ENCODE measurements at regions not wholly inside any gene's neighbourhood (a gene's known extent, or its start where the extent isn't known, plus 50 kb on each side); places are given as distances from the start of the nearest gene placed in this dataset.

DNA sequence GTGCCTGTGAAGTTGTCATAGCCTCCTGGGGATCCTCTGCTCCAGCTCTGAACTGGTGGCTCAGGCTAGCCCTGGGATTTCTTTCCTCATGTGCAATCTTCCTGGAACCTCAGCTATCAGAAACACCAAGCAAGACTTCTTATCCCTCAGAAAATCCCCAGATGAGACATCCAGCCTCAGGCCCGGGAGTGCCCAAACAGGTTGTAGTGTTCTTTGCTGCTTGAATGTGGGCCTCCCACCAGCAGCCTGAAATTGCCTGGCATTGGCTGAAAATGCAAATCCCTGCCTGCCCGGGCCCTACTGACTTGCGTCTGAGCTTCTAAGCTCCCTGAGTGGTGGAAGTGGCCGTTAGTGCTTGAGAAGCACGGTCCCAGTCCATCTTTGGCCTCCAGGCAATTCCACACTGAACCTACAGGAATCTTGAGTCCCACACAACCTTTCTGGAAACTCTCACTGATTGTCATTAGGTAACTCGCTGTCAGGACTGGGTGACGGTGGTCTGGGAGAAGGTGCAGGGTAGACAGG is 146.8 kb downstream of the ZBTB18 start:
- Mint-ChIP-seq H3K27me3 (no peaks in the 10 kb centered on the region), H3K27ac (no peak overlapping the region), H3K4me3 (no peak overlapping the region)

GRCh38 chr1:244199902-244200301 is 148.8 kb downstream of the ZBTB18 start:
- no peak overlapping the region for H3K27ac Mint-ChIP-seq
- no peak overlapping the region for H3K4me3 Mint-ChIP-seq
- peaks cover 3% of the 10 kb centered on the region for H3K36me3 Mint-ChIP-seq
- peaks cover 3% of the 10 kb centered on the region for H3K27me3 Mint-ChIP-seq
- H3K4me1 Mint-ChIP-seq, result peaks cover 0 to 3% (median 2%) of the 10 kb centered on the region in 3 donors
- H3K9me3 Mint-ChIP-seq, result peaks cover 0 to 5% (median 0%) of the 10 kb centered on the region in 3 donors

More for the DNA sequence above, 146.8 kb downstream of the ZBTB18 start:
- peaks cover 3% of the 10 kb centered on the region for H3K36me3 Mint-ChIP-seq
- H3K9me3 Mint-ChIP-seq, result peaks cover 0 to 5% (median 0%) of the 10 kb centered on the region in 3 donors
- H3K4me1 Mint-ChIP-seq, result peaks cover 0 to 3% (median 2%) of the 10 kb centered on the region in 3 donors

- H3K4me1 Mint-ChIP-seq, result peaks cover 0 to 3% (median 2%) of the 10 kb centered on the region in 3 donors
- peaks cover 3% of the 10 kb centered on the region for H3K27me3 Mint-ChIP-seq
- H3K4me3 Mint-ChIP-seq, result no peak overlapping the region
- H3K36me3 Mint-ChIP-seq, result peaks cover 3% of the 10 kb centered on the region
- H3K27ac Mint-ChIP-seq, result peak overlapping the region in 1 of 3 donors; percentile 71
- peaks cover 0 to 5% (median 0%) of the 10 kb centered on the region in 3 donors for H3K9me3 Mint-ChIP-seq
Measured at GRCh38 chr1:244200596-244200995, 149.5 kb downstream of the ZBTB18 start.

DNA sequence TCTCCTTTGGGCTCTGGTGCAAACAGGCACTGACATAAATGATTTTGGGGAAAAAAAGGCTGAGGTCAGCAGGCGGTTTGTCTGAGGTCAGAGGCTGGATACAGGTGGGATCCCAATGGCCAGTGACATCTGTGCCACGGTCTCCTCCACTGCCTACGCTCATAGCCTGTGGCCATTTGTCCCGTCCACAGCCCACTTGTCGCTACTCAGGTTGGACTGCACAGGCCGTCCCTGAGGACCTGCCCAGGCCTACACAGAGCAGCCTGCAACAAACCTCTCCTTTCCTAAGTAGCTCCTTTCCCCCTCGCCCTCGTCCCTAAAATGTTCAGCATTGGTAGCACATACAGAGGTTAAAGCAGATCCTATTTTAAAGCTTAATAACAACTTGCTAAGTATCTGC is 150.7 kb downstream of the ZBTB18 start:
- Mint-ChIP-seq H3K27me3 (peaks cover 3% of the 10 kb centered on the region), H3K4me3 (no peak overlapping the region), H3K4me1 (peaks cover 0 to 5% (median 2%) of the 10 kb centered on the region in 3 donors), H3K27ac (no peak overlapping the region), H3K9me3 (peaks cover 0 to 5% (median 0%) of the 10 kb centered on the region in 3 donors), H3K36me3 (peaks cover 3% of the 10 kb centered on the region)

- no peak overlapping the region for H3K4me3 Mint-ChIP-seq
- no peak overlapping the region for H3K27ac Mint-ChIP-seq
- H3K9me3 Mint-ChIP-seq, result peaks cover 0 to 3% (median 0%) of the 10 kb centered on the region in 3 donors
- peaks cover 3% of the 10 kb centered on the region for H3K27me3 Mint-ChIP-seq
- peaks cover 0 to 8% (median 5%) of the 10 kb centered on the region in 3 donors for H3K4me1 Mint-ChIP-seq
- H3K36me3 Mint-ChIP-seq, result peaks cover 3% of the 10 kb centered on the region
Measured at GRCh38 chr1:244204004-244204403, 152.9 kb downstream of the ZBTB18 start.

GRCh38 chr1:244205171-244205570 is 154.1 kb downstream of the ZBTB18 start:
- Mint-ChIP-seq H3K27ac (peak overlapping the region in 1 of 3 donors; percentile 5), H3K27me3 (peaks cover 3% of the 10 kb centered on the region), H3K4me1 (peaks cover 5 to 8% (median 8%) of the 10 kb centered on the region in 3 donors), H3K36me3 (peaks cover 3% of the 10 kb centered on the region), H3K9me3 (peaks cover 0 to 1% (median 0%) of the 10 kb centered on the region in 3 donors), H3K4me3 (no peak overlapping the region)

DNA sequence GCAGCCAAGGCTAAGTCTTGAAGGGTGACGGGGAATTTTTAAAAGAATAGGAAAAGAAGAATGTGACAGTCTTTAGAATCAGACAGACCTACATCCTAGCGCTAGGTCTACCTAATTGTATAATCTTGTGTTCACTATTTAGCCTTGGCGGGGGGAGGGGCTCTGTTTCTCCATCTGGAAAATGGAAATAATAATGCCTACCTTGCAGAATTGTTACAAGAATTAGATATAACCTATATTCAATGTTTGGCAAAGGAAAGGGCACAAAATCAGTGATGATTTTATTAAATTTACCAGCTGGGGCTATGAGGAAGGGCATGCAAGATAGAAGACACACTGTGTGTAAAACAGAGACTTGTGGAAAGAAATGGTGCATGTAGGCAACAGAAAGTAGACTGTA is 154.8 kb downstream of the ZBTB18 start:
- peaks cover 3% of the 10 kb centered on the region for H3K27me3 Mint-ChIP-seq
- H3K27ac Mint-ChIP-seq, result no peak overlapping the region
- no peak overlapping the region for H3K4me3 Mint-ChIP-seq
- H3K36me3 Mint-ChIP-seq, result peaks cover 3% of the 10 kb centered on the region
- peaks cover 0 to 1% (median 0%) of the 10 kb centered on the region in 3 donors for H3K9me3 Mint-ChIP-seq
- peaks cover 5 to 12% (median 8%) of the 10 kb centered on the region in 3 donors for H3K4me1 Mint-ChIP-seq

- Mint-ChIP-seq H3K36me3 (no peaks in the 10 kb centered on the region), H3K4me3 (no peak overlapping the region), H3K9me3 (peaks cover 0 to 2% (median 1%) of the 10 kb centered on the region in 3 donors), H3K27ac (no peak overlapping the region), H3K4me1 (peaks cover 5 to 12% (median 8%) of the 10 kb centered on the region in 3 donors), H3K27me3 (peaks cover 3% of the 10 kb centered on the region)
Measured at GRCh38 chr1:244207042-244207934, 156.2 kb downstream of the ZBTB18 start.

- H3K27me3 Mint-ChIP-seq, result peaks cover 3% of the 10 kb centered on the region
- no peak overlapping the region for H3K4me3 Mint-ChIP-seq
- peaks cover 5 to 12% (median 8%) of the 10 kb centered on the region in 3 donors for H3K4me1 Mint-ChIP-seq
- H3K9me3 Mint-ChIP-seq, result peaks cover 0 to 2% (median 1%) of the 10 kb centered on the region in 3 donors
- H3K27ac Mint-ChIP-seq, result no peak overlapping the region
- no peaks in the 10 kb centered on the region for H3K36me3 Mint-ChIP-seq
Measured at GRCh38 chr1:244207935-244208244, 156.8 kb downstream of the ZBTB18 start.

GRCh38 chr1:244209955-244210354 is 158.9 kb downstream of the ZBTB18 start:
- Mint-ChIP-seq H3K27ac (peak overlapping the region; percentile 18 to 76 (median 71)), H3K4me3 (peak overlapping the region in 2 of 4 donors; percentile 39 to 52), H3K4me1 (peaks cover 5 to 12% (median 8%) of the 10 kb centered on the region in 3 donors), H3K36me3 (no peaks in the 10 kb centered on the region), H3K27me3 (no peaks in the 10 kb centered on the region), H3K9me3 (peaks cover 0 to 2% (median 1%) of the 10 kb centered on the region in 3 donors)

DNA sequence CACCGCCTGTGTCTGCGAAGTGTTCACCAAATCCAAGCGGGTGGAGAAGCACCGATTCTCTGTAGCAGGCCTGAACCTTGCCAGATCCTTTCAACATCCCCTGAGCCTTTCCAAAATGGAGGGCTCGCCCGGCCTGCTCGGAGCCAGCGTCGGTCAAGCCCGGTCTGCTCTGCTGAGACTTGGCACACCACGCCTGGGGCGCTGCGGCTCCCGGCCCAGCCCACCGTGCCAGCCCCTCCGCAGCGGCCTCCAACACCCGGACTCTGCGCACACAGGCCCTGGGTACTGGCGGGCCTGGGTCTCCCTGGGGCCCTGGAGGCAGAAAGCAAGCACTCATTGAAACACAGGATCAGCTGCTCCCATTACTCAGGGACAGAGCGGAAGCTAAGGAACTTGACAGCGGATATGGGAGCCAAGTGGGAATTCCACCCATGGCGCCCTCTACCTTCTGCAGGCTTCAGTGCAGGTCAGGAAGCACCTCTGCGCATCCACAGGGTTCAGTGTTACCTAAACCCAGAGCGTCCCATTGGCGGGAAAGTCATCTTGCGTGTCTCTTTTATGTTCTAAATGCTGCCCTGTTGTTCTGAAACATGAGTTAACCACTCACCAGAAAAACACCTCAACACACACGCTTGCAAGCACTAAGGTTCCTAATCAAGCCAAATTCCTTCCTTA is 159.9 kb downstream of the ZBTB18 start:
- H3K36me3 Mint-ChIP-seq, result no peaks in the 10 kb centered on the region
- peaks cover 0 to 2% (median 1%) of the 10 kb centered on the region in 3 donors for H3K9me3 Mint-ChIP-seq
- no peaks in the 10 kb centered on the region for H3K27me3 Mint-ChIP-seq
- H3K4me1 Mint-ChIP-seq, result peaks cover 5 to 12% (median 7%) of the 10 kb centered on the region in 3 donors
- H3K4me3 Mint-ChIP-seq, result no peak overlapping the region
- H3K27ac Mint-ChIP-seq, result no peak overlapping the region

- H3K27ac Mint-ChIP-seq, result peak overlapping the region in 1 of 3 donors; percentile 57
Measured at GRCh38 chr1:244211559-244211944, 160.5 kb downstream of the ZBTB18 start.

GRCh38 chr1:244212219-244212618 is 161.1 kb downstream of the ZBTB18 start:
- H3K4me3 Mint-ChIP-seq, result peak overlapping the region in 1 of 4 donors; percentile 36
- peak overlapping the region in 2 of 3 donors; percentile 31 to 57 for H3K27ac Mint-ChIP-seq
- no peaks in the 10 kb centered on the region for H3K27me3 Mint-ChIP-seq

More at GRCh38 chr1:244211559-244211944, 160.5 kb downstream of the ZBTB18 start:
- H3K9me3 Mint-ChIP-seq, result peaks cover 0 to 2% (median 1%) of the 10 kb centered on the region in 3 donors
- H3K27me3 Mint-ChIP-seq, result no peaks in the 10 kb centered on the region
- peaks cover 5 to 12% (median 6%) of the 10 kb centered on the region in 3 donors for H3K4me1 Mint-ChIP-seq
- no peaks in the 10 kb centered on the region for H3K36me3 Mint-ChIP-seq
- H3K4me3 Mint-ChIP-seq, result no peak overlapping the region

GRCh38 chr1:244212797-244213475 is 161.9 kb downstream of the ZBTB18 start:
- Mint-ChIP-seq H3K4me3 (no peak overlapping the region), H3K9me3 (peaks cover 0 to 2% (median 1%) of the 10 kb centered on the region in 3 donors), H3K27me3 (peaks cover 4% of the 10 kb centered on the region), H3K27ac (peak overlapping the region in 1 of 3 donors; percentile 17), H3K4me1 (peaks cover 5 to 12% (median 6%) of the 10 kb centered on the region in 3 donors), H3K36me3 (peaks cover 4% of the 10 kb centered on the region)

More at GRCh38 chr1:244212219-244212618, 161.1 kb downstream of the ZBTB18 start:
- H3K4me1 Mint-ChIP-seq, result peaks cover 5 to 12% (median 6%) of the 10 kb centered on the region in 3 donors
- peaks cover 0 to 2% (median 1%) of the 10 kb centered on the region in 3 donors for H3K9me3 Mint-ChIP-seq
- peaks cover 4% of the 10 kb centered on the region for H3K36me3 Mint-ChIP-seq
